H9 (cell line): ENCODE measurements at regions not wholly inside any gene's neighbourhood (a gene's known extent, or its start where the extent isn't known, plus 50 kb on each side); places are given as distances from the start of the nearest gene placed in this dataset.

Experiments used
- DNase-seq: peaks from one replicate; pipeline ENCODE4 v3.0.0-alpha.2; 2017
- H2AFZ ChIP-seq: one replicate; pipeline ENCODE4 v1.6.1; 2013; ENCODE audit warnings: mild to moderate bottlenecking, low read length, control low read depth, moderate library complexity
- H2AK5ac ChIP-seq: 2 replicates; pipeline ENCODE4 v1.6.1; 2013; ENCODE audit warnings: low read length, control low read depth, mixed read lengths; ENCODE audit not compliant: insufficient read length
- H2BK120ac ChIP-seq: one replicate; pipeline ENCODE4 v1.6.1; 2013; ENCODE audit warnings: low read depth, mild to moderate bottlenecking, low read length, control low read depth, inconsistent platforms; ENCODE audit not compliant: poor library complexity, severe bottlenecking
- H2BK12ac ChIP-seq: 2 replicates; pipeline ENCODE4 v1.6.1; 2013; ENCODE audit warnings: low read length, control low read depth, mixed read lengths, low read depth; ENCODE audit not compliant: insufficient read length
- H2BK15ac ChIP-seq: 2 replicates; pipeline ENCODE4 v1.6.1; 2013; ENCODE audit warnings: low read depth, low read length, control low read depth
- H2BK20ac ChIP-seq: one replicate; pipeline ENCODE4 v1.6.1; 2013; ENCODE audit warnings: low read depth, mild to moderate bottlenecking, low read length, control low read depth, inconsistent platforms; ENCODE audit not compliant: poor library complexity, severe bottlenecking
- H2BK5ac ChIP-seq: 2 replicates; pipeline ENCODE4 v1.6.1; 2013; ENCODE audit warnings: low read length, control low read depth, mixed read lengths; ENCODE audit not compliant: insufficient read length
- H3K14ac ChIP-seq: 2 replicates; pipeline ENCODE4 v1.6.1; 2013; ENCODE audit warnings: low read length, control low read depth; ENCODE audit not compliant: insufficient read depth
- H3K18ac ChIP-seq: 2 replicates; pipeline ENCODE4 v1.6.1; 2013; ENCODE audit warnings: low read depth, mild to moderate bottlenecking, mixed read lengths, low read length, control low read depth; ENCODE audit not compliant: insufficient read length
- H3K23ac ChIP-seq: 2 replicates; pipeline ENCODE4 v1.6.1; 2013; ENCODE audit warnings: low read length, control low read depth, mixed read lengths, low read depth; ENCODE audit not compliant: insufficient read length
- H3K23me2 ChIP-seq: 2 replicates; pipeline ENCODE4 v1.6.1; 2013; ENCODE audit warnings: low read depth, mild to moderate bottlenecking, mixed read lengths, low read length, control low read depth; ENCODE audit not compliant: insufficient read length, poor library complexity, severe bottlenecking
- H3K27ac ChIP-seq: 2 replicates; pipeline ENCODE4 v1.5.1; 2013; ENCODE audit warnings: low read length, control low read depth, mixed read lengths, low read depth; ENCODE audit not compliant: insufficient read length
- H3K27me3 ChIP-seq: 2 replicates; pipeline ENCODE4 v1.6.1; 2013; ENCODE audit warnings: low read length, control low read depth, inconsistent platforms; ENCODE audit not compliant: insufficient read depth
- H3K4ac ChIP-seq: 2 replicates; pipeline ENCODE4 v1.6.1; 2013; ENCODE audit warnings: low read depth, mild to moderate bottlenecking, control low read depth, inconsistent platforms, low read length, moderate library complexity
- H3K4me1 ChIP-seq: 2 replicates; pipeline ENCODE4 v1.6.1; 2013; ENCODE audit warnings: low read length, control low read depth, inconsistent platforms; ENCODE audit not compliant: insufficient read depth
- H3K4me2 ChIP-seq: 2 replicates; pipeline ENCODE4 v1.6.1; 2013; ENCODE audit warnings: low read length, control low read depth, mixed read lengths; ENCODE audit not compliant: insufficient read length, insufficient read depth
- H3K56ac ChIP-seq: 2 replicates; pipeline ENCODE4 v1.6.1; 2013; ENCODE audit warnings: low read depth, mild to moderate bottlenecking, mixed read lengths, low read length, control low read depth; ENCODE audit not compliant: insufficient read length
- H3K79me1 ChIP-seq: 2 replicates; pipeline ENCODE4 v1.6.1; 2013; ENCODE audit warnings: low read depth, mild to moderate bottlenecking, moderate library complexity, low read length, control low read depth, inconsistent platforms; ENCODE audit not compliant: insufficient read depth, poor library complexity, severe bottlenecking
- H3K79me2 ChIP-seq: 2 replicates; pipeline ENCODE4 v1.6.1; 2013; ENCODE audit warnings: low read length, control low read depth, inconsistent platforms; ENCODE audit not compliant: insufficient read depth
- H3K9ac ChIP-seq: 2 replicates; pipeline ENCODE4 v1.6.1; 2013; ENCODE audit warnings: low read length, control low read depth, mixed read lengths; ENCODE audit not compliant: insufficient read length; ENCODE audit errors: extremely low read depth
- H3K9me3 ChIP-seq: one replicate; pipeline ENCODE4 v1.6.1; 2013; ENCODE audit warnings: low read depth, low read length, inconsistent platforms; ENCODE audit not compliant: control insufficient read depth
- H3T11ph ChIP-seq: one replicate; pipeline ENCODE4 v1.6.1; 2013; ENCODE audit warnings: mild to moderate bottlenecking, low read length, control low read depth, inconsistent platforms
- H4K20me1 ChIP-seq: one replicate; pipeline ENCODE4 v1.6.1; 2013; ENCODE audit not compliant: control insufficient read depth, insufficient read length, insufficient read depth
- H4K5ac ChIP-seq: 2 replicates; pipeline ENCODE4 v1.6.1; 2013; ENCODE audit warnings: low read depth, mild to moderate bottlenecking, mixed read lengths, low read length, control low read depth; ENCODE audit not compliant: insufficient read length
- H4K8ac ChIP-seq: replicated peaks from 2 replicates; pipeline ENCODE4 v1.6.1; 2013; ENCODE audit warnings: low read length, control low read depth, mixed read lengths, low read depth; ENCODE audit not compliant: insufficient read length
- H4K91ac ChIP-seq: 2 replicates; pipeline ENCODE4 v1.6.1; 2013; ENCODE audit warnings: low read depth, mild to moderate bottlenecking, moderate library complexity, mixed read lengths, low read length, control low read depth; ENCODE audit not compliant: insufficient read length
- H3K27ac Mint-ChIP-seq, 3 experiments: 2 replicates in 2 of 3; 3 replicates in 1 of 3; pipeline ENCODE4 v1.8.0; 2020 to 2021; ENCODE audit warnings: mixed read lengths in 3 of 3, mild to moderate bottlenecking in 1 of 3, moderate library complexity in 1 of 3
- H3K27me3 Mint-ChIP-seq: 2 replicates; pipeline ENCODE4 v1.8.0; 2021; ENCODE audit warnings: low read depth, mild to moderate bottlenecking, moderate library complexity, mixed read lengths
- H3K36me3 Mint-ChIP-seq, 3 experiments: 2 replicates in 2 of 3; 3 replicates in 1 of 3; pipeline ENCODE4 v1.8.0; 2020 to 2021; ENCODE audit warnings: low read depth in 3 of 3, mixed read lengths in 3 of 3; ENCODE audit not compliant: insufficient read depth in 1 of 3
- H3K4me1 Mint-ChIP-seq, 2 experiments: 2 replicates each; pipeline ENCODE4 v1.8.0; 2020; ENCODE audit warnings: mixed read lengths in 2 of 2
- H3K4me3 Mint-ChIP-seq, 2 experiments: 2 replicates in 1 of 2; 3 replicates in 1 of 2; pipeline ENCODE4 v1.8.0; 2020 to 2021; ENCODE audit warnings: mild to moderate bottlenecking in 2 of 2, mixed read lengths in 2 of 2, moderate library complexity in 1 of 2
- H3K9me3 Mint-ChIP-seq, 2 experiments: 2 replicates in 1 of 2; 3 replicates in 1 of 2; pipeline ENCODE4 v1.8.0; 2020; ENCODE audit warnings: mild to moderate bottlenecking in 2 of 2, mixed read lengths in 2 of 2, moderate library complexity in 1 of 2
- CTCF ChIP-seq: fragments of 200-600 bp; sonication (generic); conservative IDR thresholded peaks from 3 replicates; pipeline ENCODE4 v1.8.0; 2021; ENCODE audit warnings: antibody characterized with exemption, mild to moderate bottlenecking
- WGBS: extraction: QIAGEN DNeasy Blood & Tissue Kit; methylation state at CpG from one replicate; pipeline ENCODE4 v1.1.7; 2013; ENCODE audit warnings: missing lambda C conversion rate, low lambda C conversion rate, mixed read lengths; ENCODE audit not compliant: insufficient read length; ENCODE audit errors: extremely low coverage; 5-methylcytosine and 5-hydroxymethylcytosine counted together

- Histone ChIP-seq H3K4me1 (no peaks in the 10 kb centered on the region), H2BK5ac (no peak overlapping the region), H2BK120ac (no peak overlapping the region), H3T11ph (no peak overlapping the region), H3K4ac (no peak overlapping the region), H2AFZ (no peak overlapping the region), H3K23ac (no peak overlapping the region), H3K23me2 (no peaks in the 10 kb centered on the region), H4K20me1 (no peaks in the 10 kb centered on the region), H2BK20ac (no peak overlapping the region), H3K9me3 (no peaks in the 10 kb centered on the region), H3K4me2 (no peak overlapping the region), H3K14ac (no peak overlapping the region), H2BK12ac (no peak overlapping the region), H3K56ac (no peak overlapping the region), H4K8ac (no peak overlapping the region), H2BK15ac (no peak overlapping the region), H3K79me2 (no peaks in the 10 kb centered on the region), H2AK5ac (no peak overlapping the region), H4K5ac (no peak overlapping the region), H3K27ac (no peak overlapping the region), H4K91ac (no peak overlapping the region), H3K79me1 (no peaks in the 10 kb centered on the region), H3K18ac (no peak overlapping the region), H3K9ac (no peak overlapping the region), H3K27me3 (no peaks in the 10 kb centered on the region)
- Mint-ChIP-seq H3K4me1 (0 out of 4 replicates have a peak, but pooled peaks cover 0 to 3% of the 10 kb centered on the region in 2 experiments), H3K9me3 (no peaks in the 10 kb centered on the region; a peak in 1 of 5 replicates), H3K27me3 (no peaks in the 10 kb centered on the region), H3K36me3 (no peaks in the 10 kb centered on the region), H3K27ac (no peak overlapping the region), H3K4me3 (no peak overlapping the region)
- DNase-seq: no peak
- WGBS: no CpG with 5 or more reads among the region's 1 CpG
- TF ChIP-seq CTCF: peak; percentile 54; the same call in 2 of the 3 replicates
Measured at GRCh38 chr3:89562373-89562772, 455.0 kb downstream of the EPHA3 start.
